Hematopoietic multipotent progenitor cell treated with erythropoietin and hydrocortisone succinate and interleukin-3 and kit ligand, for 4 days (in vitro differentiated cells): ENCODE measurements at regions not wholly inside any gene's neighbourhood (a gene's known extent, or its start where the extent isn't known, plus 50 kb on each side); places are given as distances from the start of the nearest gene placed in this dataset.
A peak's percentile ranks its signal among the peaks of the same experiment; 100 is the strongest.

Source experiments
- DNase-seq: peaks from one replicate; pipeline ENCODE4 v3.0.0-alpha.2; 2015

- no peak for DNase-seq
Measured at GRCh38 chr3:165444745-165445144, 248.6 kb upstream of the SLITRK3 start.

- no peak for DNase-seq
Measured at GRCh38 chr3:165443664-165444063, 247.5 kb upstream of the SLITRK3 start.

- DNase-seq: no peak
Measured at GRCh38 chr3:165442061-165442460, 245.9 kb upstream of the SLITRK3 start.

- DNase-seq: no peak
Measured at GRCh38 chr3:165440380-165440779, 244.2 kb upstream of the SLITRK3 start.

- DNase-seq: no peak
Measured at GRCh38 chr3:165439765-165440164, 243.6 kb upstream of the SLITRK3 start.

- no peak for DNase-seq
Measured at GRCh38 chr3:165434516-165434915, 238.3 kb upstream of the SLITRK3 start.

GRCh38 chr3:165406425-165406824 lies 210.2 kb upstream of the SLITRK3 start:
- DNase-seq: no peak

- DNase-seq: no peak
Measured at GRCh38 chr3:165404357-165405027, 208.3 kb upstream of the SLITRK3 start.

- DNase-seq: no peak
Measured at GRCh38 chr3:165403666-165404065, 207.5 kb upstream of the SLITRK3 start.

- DNase-seq: no peak
Measured at GRCh38 chr3:165395188-165395587, 199.0 kb upstream of the SLITRK3 start.

- DNase-seq: no peak
Measured at GRCh38 chr3:165393461-165393860, 197.3 kb upstream of the SLITRK3 start.

GRCh38 chr3:165390166-165390565 lies 194.0 kb upstream of the SLITRK3 start:
- no peak for DNase-seq

- DNase-seq: no peak
Measured at GRCh38 chr3:165389653-165390052, 193.5 kb upstream of the SLITRK3 start.

- no peak for DNase-seq
Measured at GRCh38 chr3:165389064-165389463, 192.9 kb upstream of the SLITRK3 start.

- no peak for DNase-seq
Measured at GRCh38 chr3:165383381-165383780, 187.2 kb upstream of the SLITRK3 start.

GRCh38 chr3:165382672-165383071 lies 186.5 kb upstream of the SLITRK3 start:
- DNase-seq: no peak

GRCh38 chr3:165378761-165379160 lies 182.6 kb upstream of the SLITRK3 start:
- no peak for DNase-seq

GRCh38 chr3:165359005-165359404 lies 162.8 kb upstream of the SLITRK3 start:
- DNase-seq: no peak

- DNase-seq: no peak
Measured at GRCh38 chr3:165355316-165355715, 159.1 kb upstream of the SLITRK3 start.

GRCh38 chr3:165347526-165347925 lies 151.3 kb upstream of the SLITRK3 start:
- DNase-seq: peak; percentile 19

GRCh38 chr3:165346503-165346902 lies 150.3 kb upstream of the SLITRK3 start:
- no peak for DNase-seq

- DNase-seq: no peak
Measured at GRCh38 chr3:165343185-165343584, 147.0 kb upstream of the SLITRK3 start.

GRCh38 chr3:165339753-165340152 lies 143.6 kb upstream of the SLITRK3 start:
- DNase-seq: peak; percentile 9

GRCh38 chr3:165336786-165337185 lies 140.6 kb upstream of the SLITRK3 start:
- DNase-seq: no peak
